WTC11 (cell line): ENCODE measurements at regions not wholly inside any gene's neighbourhood (a gene's known extent, or its start where the extent isn't known, plus 50 kb on each side); places are given as distances from the start of the nearest gene placed in this dataset.

Source experiments
- ESRRA ChIP-seq: sonication (generic); formaldehyde crosslinking; IDR thresholded peaks from 2 replicates; pipeline ENCODE4 v1.8.1; 2022; ENCODE audit warnings: mild to moderate bottlenecking, missing genetic modification reagents, borderline replicate concordance
- FOXJ3 ChIP-seq: sonication (generic); formaldehyde crosslinking; IDR thresholded peaks from 2 replicates; pipeline ENCODE4 v1.9.0; 2021; ENCODE audit warnings: missing genetic modification reagents, mild to moderate bottlenecking, borderline replicate concordance
- HMGA2 ChIP-seq: fragments of 250-450 bp; sonication (Bioruptor Pico); IDR thresholded peaks from 2 replicates; pipeline ENCODE4 v1.4.0; 2021; ENCODE audit warnings: mild to moderate bottlenecking, moderate library complexity
- JUN ChIP-seq: sonication (generic); formaldehyde crosslinking; IDR thresholded peaks from 2 replicates; pipeline ENCODE4 v1.8.0; 2023; ENCODE audit warnings: mild to moderate bottlenecking, missing genetic modification reagents
- SP1 ChIP-seq: sonication (generic); formaldehyde crosslinking; conservative IDR thresholded peaks from 2 replicates; pipeline ENCODE4 v1.8.1; 2022; ENCODE audit warnings: missing genetic modification reagents
- TF ChIP-seq, protein P1 (sequence below): sonication (generic); formaldehyde crosslinking; IDR thresholded peaks from 2 replicates; pipeline ENCODE4 v1.8.0; 2022; ENCODE audit warnings: mild to moderate bottlenecking, missing genetic modification reagents
- TF ChIP-seq, protein P2 (sequence below): sonication (generic); formaldehyde crosslinking; conservative IDR thresholded peaks from 2 replicates; pipeline ENCODE4 v1.8.1; 2022; ENCODE audit warnings: mild to moderate bottlenecking, missing genetic modification reagents
- TF ChIP-seq, protein P3 (sequence below): sonication (generic); formaldehyde crosslinking; IDR thresholded peaks from 2 replicates; pipeline ENCODE4 v1.8.0; 2023; ENCODE audit warnings: missing genetic modification reagents
- TF ChIP-seq, protein P4 (sequence below): sonication (generic); formaldehyde crosslinking; IDR thresholded peaks from 2 replicates; pipeline ENCODE4 v1.8.1; 2023; ENCODE audit warnings: mild to moderate bottlenecking, missing genetic modification reagents
- TF ChIP-seq, protein P5 (sequence below): fragments of 200-600 bp; IDR thresholded peaks from 2 replicates; pipeline ENCODE4 v1.8.0; 2022; ENCODE audit warnings: antibody characterized with exemption
- TF ChIP-seq, protein P6 (sequence below): sonication (generic); formaldehyde crosslinking; IDR thresholded peaks from 2 replicates; pipeline ENCODE4 v1.8.1; 2022; ENCODE audit warnings: missing genetic modification reagents, borderline replicate concordance
- TF ChIP-seq, protein P7 (sequence below): sonication (generic); formaldehyde crosslinking; IDR thresholded peaks from 2 replicates; pipeline ENCODE4 v1.8.1; 2023; ENCODE audit warnings: mild to moderate bottlenecking, missing genetic modification reagents, moderate library complexity

DNA sequence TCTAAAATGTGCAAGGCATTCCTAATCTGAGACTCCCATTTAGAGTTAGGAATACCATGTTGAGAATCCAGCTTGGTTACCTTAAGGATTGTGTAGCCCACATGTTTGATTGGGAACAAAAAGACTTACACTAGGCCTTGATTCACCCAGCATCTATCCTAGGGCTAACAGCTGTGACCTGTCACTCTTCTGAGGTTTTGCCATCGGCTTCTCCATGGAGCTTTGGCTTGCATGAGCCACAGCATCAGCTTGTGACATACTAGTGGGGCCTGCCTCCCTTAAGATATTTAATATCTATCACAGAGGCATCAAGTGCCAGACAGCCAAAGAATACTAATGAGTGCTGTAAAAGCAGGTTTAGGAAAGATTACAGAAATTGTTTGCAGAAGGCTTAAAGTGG is 241.3 kb upstream of the UBE2E3 start:
- TF ChIP-seq, protein P1, sequence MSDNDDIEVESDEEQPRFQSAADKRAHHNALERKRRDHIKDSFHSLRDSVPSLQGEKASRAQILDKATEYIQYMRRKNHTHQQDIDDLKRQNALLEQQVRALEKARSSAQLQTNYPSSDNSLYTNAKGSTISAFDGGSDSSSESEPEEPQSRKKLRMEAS (CRISPR knock-in tag), result no peak
- TF ChIP-seq, protein P2, sequence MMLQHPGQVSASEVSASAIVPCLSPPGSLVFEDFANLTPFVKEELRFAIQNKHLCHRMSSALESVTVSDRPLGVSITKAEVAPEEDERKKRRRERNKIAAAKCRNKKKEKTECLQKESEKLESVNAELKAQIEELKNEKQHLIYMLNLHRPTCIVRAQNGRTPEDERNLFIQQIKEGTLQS, result no peak
- TF ChIP-seq, protein P3, sequence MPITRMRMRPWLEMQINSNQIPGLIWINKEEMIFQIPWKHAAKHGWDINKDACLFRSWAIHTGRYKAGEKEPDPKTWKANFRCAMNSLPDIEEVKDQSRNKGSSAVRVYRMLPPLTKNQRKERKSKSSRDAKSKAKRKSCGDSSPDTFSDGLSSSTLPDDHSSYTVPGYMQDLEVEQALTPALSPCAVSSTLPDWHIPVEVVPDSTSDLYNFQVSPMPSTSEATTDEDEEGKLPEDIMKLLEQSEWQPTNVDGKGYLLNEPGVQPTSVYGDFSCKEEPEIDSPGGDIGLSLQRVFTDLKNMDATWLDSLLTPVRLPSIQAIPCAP, result no peak
- no peak for TF ChIP-seq ESRRA (CRISPR knock-in tag)
- TF ChIP-seq, protein P4, sequence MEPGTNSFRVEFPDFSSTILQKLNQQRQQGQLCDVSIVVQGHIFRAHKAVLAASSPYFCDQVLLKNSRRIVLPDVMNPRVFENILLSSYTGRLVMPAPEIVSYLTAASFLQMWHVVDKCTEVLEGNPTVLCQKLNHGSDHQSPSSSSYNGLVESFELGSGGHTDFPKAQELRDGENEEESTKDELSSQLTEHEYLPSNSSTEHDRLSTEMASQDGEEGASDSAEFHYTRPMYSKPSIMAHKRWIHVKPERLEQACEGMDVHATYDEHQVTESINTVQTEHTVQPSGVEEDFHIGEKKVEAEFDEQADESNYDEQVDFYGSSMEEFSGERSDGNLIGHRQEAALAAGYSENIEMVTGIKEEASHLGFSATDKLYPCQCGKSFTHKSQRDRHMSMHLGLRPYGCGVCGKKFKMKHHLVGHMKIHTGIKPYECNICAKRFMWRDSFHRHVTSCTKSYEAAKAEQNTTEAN (CRISPR knock-in tag), result no peak
- TF ChIP-seq, protein P5, sequence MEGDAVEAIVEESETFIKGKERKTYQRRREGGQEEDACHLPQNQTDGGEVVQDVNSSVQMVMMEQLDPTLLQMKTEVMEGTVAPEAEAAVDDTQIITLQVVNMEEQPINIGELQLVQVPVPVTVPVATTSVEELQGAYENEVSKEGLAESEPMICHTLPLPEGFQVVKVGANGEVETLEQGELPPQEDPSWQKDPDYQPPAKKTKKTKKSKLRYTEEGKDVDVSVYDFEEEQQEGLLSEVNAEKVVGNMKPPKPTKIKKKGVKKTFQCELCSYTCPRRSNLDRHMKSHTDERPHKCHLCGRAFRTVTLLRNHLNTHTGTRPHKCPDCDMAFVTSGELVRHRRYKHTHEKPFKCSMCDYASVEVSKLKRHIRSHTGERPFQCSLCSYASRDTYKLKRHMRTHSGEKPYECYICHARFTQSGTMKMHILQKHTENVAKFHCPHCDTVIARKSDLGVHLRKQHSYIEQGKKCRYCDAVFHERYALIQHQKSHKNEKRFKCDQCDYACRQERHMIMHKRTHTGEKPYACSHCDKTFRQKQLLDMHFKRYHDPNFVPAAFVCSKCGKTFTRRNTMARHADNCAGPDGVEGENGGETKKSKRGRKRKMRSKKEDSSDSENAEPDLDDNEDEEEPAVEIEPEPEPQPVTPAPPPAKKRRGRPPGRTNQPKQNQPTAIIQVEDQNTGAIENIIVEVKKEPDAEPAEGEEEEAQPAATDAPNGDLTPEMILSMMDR, result no peak
- TF ChIP-seq, protein P6, sequence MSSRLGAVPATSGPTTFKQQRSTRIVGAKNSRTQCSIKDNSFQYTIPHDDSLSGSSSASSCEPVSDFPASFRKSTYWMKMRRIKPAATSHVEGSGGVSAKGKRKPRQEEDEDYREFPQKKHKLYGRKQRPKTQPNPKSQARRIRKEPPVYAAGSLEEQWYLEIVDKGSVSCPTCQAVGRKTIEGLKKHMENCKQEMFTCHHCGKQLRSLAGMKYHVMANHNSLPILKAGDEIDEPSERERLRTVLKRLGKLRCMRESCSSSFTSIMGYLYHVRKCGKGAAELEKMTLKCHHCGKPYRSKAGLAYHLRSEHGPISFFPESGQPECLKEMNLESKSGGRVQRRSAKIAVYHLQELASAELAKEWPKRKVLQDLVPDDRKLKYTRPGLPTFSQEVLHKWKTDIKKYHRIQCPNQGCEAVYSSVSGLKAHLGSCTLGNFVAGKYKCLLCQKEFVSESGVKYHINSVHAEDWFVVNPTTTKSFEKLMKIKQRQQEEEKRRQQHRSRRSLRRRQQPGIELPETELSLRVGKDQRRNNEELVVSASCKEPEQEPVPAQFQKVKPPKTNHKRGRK, result no peak
- TF ChIP-seq HMGA2, result no peak
- no peak for TF ChIP-seq SP1 (CRISPR knock-in tag)
- TF ChIP-seq, protein P7, sequence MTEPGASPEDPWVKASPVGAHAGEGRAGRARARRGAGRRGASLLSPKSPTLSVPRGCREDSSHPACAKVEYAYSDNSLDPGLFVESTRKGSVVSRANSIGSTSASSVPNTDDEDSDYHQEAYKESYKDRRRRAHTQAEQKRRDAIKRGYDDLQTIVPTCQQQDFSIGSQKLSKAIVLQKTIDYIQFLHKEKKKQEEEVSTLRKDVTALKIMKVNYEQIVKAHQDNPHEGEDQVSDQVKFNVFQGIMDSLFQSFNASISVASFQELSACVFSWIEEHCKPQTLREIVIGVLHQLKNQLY, result no peak
- TF ChIP-seq JUN (CRISPR knock-in tag), result no peak
- no peak for TF ChIP-seq FOXJ3
